GM23248 (cell line): ENCODE measurements at regions not wholly inside any gene's neighbourhood (a gene's known extent, or its start where the extent isn't known, plus 50 kb on each side); places are given as distances from the start of the nearest gene placed in this dataset.

Experiments used
- EZH2 ChIP-seq: fragments of 200-600 bp; sonication (generic); IDR thresholded peaks from 2 replicates; pipeline ENCODE4 v1.6.1; 2018; ENCODE audit warnings: antibody characterized with exemption, mild to moderate bottlenecking; ENCODE audit not compliant: insufficient read depth, poor library complexity, severe bottlenecking
- EZH2phosphoT487 ChIP-seq: fragments of 200-600 bp; sonication (generic); IDR thresholded peaks from 2 replicates; pipeline ENCODE4 v1.6.1; 2018; ENCODE audit warnings: antibody characterized with exemption, moderate library complexity, mild to moderate bottlenecking, low read depth; ENCODE audit not compliant: insufficient read depth

GRCh38 chr6:71392276-71392675, 103.7 kb downstream of the OGFRL1 start:
- no peak for TF ChIP-seq EZH2phosphoT487
- TF ChIP-seq EZH2, result no peak
